WTC11 (cell line): ENCODE measurements at regions not wholly inside any gene's neighbourhood (a gene's known extent, or its start where the extent isn't known, plus 50 kb on each side); places are given as distances from the start of the nearest gene placed in this dataset.

Experiments used
- CBFB ChIP-seq: sonication (generic); formaldehyde crosslinking; IDR thresholded peaks from 2 replicates; pipeline ENCODE4 v1.8.1; 2022; ENCODE audit warnings: mild to moderate bottlenecking, low read depth, missing genetic modification reagents
- CREM ChIP-seq: sonication (generic); formaldehyde crosslinking; IDR thresholded peaks from 2 replicates; pipeline ENCODE4 v1.8.1; 2022; ENCODE audit warnings: mild to moderate bottlenecking, missing genetic modification reagents, moderate library complexity
- ELF4 ChIP-seq: sonication (generic); formaldehyde crosslinking; IDR thresholded peaks from 2 replicates; pipeline ENCODE4 v1.8.1; 2022; ENCODE audit warnings: low read depth, mild to moderate bottlenecking, moderate library complexity, missing genetic modification reagents
- EMX1 ChIP-seq: fragments of 250-450 bp; sonication (Bioruptor Pico); IDR thresholded peaks from 2 replicates; pipeline ENCODE4 v1.8.0; 2021; ENCODE audit warnings: mild to moderate bottlenecking
- NFE2L1 ChIP-seq: sonication (generic); formaldehyde crosslinking; IDR thresholded peaks from 2 replicates; pipeline ENCODE4 v1.8.1; 2023; ENCODE audit warnings: missing genetic modification reagents
- NFYB ChIP-seq: sonication (generic); formaldehyde crosslinking; conservative IDR thresholded peaks from 2 replicates; pipeline ENCODE4 v1.8.0; 2022; ENCODE audit warnings: low read depth, missing genetic modification reagents
- NR3C1 ChIP-seq: sonication (generic); formaldehyde crosslinking; conservative IDR thresholded peaks from 2 replicates; pipeline ENCODE4 v1.8.1; 2023; ENCODE audit warnings: low read depth, mild to moderate bottlenecking, missing genetic modification reagents
- TF ChIP-seq, protein P1 (sequence below): fragments of 200-600 bp; IDR thresholded peaks from 2 replicates; pipeline ENCODE4 v1.8.0; 2022; ENCODE audit warnings: antibody characterized with exemption
- TF ChIP-seq, protein P2 (sequence below): sonication (generic); formaldehyde crosslinking; IDR thresholded peaks from 2 replicates; pipeline ENCODE4 v1.8.1; 2023; ENCODE audit warnings: mild to moderate bottlenecking, missing genetic modification reagents, moderate library complexity
- TF ChIP-seq, protein P3 (sequence below): sonication (generic); formaldehyde crosslinking; IDR thresholded peaks from 2 replicates; pipeline ENCODE4 v1.8.0; 2022; ENCODE audit warnings: mild to moderate bottlenecking, missing genetic modification reagents
- TF ChIP-seq, protein P4 (sequence below): sonication (generic); formaldehyde crosslinking; IDR thresholded peaks from 2 replicates; pipeline ENCODE4 v1.8.0; 2022; ENCODE audit warnings: mild to moderate bottlenecking, missing genetic modification reagents

DNA sequence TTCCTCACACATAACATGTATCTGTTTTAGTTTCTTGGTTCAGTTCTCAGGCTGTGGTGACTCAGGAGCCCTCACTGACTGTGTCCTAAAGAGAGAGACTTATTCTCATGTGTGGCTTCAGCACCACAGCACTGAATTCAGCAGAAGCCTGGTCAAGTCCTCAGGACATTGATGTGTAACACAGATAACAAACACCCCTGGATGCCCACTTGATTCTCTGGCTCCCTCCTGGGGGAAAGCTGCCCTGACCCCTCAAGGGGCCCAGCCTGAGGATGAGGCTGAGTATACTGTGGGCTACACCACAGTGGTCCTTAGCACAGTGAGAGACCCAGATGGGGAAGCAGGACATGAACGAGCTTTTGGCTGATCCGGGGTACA, 87.2 kb upstream of the VPREB1 start:
- TF ChIP-seq NFYB (no peak), EMX1 (no peak), CBFB (CRISPR knock-in tag) (no peak), NFE2L1 (CRISPR knock-in tag) (no peak), ELF4 (CRISPR knock-in tag) (no peak), CREM (CRISPR knock-in tag) (no peak), NR3C1 (CRISPR knock-in tag) (no peak)
- TF ChIP-seq, protein P1, sequence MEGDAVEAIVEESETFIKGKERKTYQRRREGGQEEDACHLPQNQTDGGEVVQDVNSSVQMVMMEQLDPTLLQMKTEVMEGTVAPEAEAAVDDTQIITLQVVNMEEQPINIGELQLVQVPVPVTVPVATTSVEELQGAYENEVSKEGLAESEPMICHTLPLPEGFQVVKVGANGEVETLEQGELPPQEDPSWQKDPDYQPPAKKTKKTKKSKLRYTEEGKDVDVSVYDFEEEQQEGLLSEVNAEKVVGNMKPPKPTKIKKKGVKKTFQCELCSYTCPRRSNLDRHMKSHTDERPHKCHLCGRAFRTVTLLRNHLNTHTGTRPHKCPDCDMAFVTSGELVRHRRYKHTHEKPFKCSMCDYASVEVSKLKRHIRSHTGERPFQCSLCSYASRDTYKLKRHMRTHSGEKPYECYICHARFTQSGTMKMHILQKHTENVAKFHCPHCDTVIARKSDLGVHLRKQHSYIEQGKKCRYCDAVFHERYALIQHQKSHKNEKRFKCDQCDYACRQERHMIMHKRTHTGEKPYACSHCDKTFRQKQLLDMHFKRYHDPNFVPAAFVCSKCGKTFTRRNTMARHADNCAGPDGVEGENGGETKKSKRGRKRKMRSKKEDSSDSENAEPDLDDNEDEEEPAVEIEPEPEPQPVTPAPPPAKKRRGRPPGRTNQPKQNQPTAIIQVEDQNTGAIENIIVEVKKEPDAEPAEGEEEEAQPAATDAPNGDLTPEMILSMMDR, result no peak
- TF ChIP-seq, protein P2, sequence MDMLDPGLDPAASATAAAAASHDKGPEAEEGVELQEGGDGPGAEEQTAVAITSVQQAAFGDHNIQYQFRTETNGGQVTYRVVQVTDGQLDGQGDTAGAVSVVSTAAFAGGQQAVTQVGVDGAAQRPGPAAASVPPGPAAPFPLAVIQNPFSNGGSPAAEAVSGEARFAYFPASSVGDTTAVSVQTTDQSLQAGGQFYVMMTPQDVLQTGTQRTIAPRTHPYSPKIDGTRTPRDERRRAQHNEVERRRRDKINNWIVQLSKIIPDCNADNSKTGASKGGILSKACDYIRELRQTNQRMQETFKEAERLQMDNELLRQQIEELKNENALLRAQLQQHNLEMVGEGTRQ (CRISPR knock-in tag), result no peak
- TF ChIP-seq, protein P3, sequence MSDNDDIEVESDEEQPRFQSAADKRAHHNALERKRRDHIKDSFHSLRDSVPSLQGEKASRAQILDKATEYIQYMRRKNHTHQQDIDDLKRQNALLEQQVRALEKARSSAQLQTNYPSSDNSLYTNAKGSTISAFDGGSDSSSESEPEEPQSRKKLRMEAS (CRISPR knock-in tag), result no peak
- TF ChIP-seq, protein P4, sequence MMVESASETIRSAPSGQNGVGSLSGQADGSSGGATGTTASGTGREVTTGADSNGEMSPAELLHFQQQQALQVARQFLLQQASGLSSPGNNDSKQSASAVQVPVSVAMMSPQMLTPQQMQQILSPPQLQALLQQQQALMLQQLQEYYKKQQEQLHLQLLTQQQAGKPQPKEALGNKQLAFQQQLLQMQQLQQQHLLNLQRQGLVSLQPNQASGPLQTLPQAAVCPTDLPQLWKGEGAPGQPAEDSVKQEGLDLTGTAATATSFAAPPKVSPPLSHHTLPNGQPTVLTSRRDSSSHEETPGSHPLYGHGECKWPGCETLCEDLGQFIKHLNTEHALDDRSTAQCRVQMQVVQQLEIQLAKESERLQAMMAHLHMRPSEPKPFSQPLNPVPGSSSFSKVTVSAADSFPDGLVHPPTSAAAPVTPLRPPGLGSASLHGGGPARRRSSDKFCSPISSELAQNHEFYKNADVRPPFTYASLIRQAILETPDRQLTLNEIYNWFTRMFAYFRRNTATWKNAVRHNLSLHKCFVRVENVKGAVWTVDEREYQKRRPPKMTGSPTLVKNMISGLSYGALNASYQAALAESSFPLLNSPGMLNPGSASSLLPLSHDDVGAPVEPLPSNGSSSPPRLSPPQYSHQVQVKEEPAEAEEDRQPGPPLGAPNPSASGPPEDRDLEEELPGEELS, result no peak
